ENCODE measurements at regions not wholly inside any gene's neighbourhood (a gene's known extent, or its start where the extent isn't known, plus 50 kb on each side); places are given as distances from the start of the nearest gene placed in this dataset.

- TF ChIP-seq, protein P1, sequence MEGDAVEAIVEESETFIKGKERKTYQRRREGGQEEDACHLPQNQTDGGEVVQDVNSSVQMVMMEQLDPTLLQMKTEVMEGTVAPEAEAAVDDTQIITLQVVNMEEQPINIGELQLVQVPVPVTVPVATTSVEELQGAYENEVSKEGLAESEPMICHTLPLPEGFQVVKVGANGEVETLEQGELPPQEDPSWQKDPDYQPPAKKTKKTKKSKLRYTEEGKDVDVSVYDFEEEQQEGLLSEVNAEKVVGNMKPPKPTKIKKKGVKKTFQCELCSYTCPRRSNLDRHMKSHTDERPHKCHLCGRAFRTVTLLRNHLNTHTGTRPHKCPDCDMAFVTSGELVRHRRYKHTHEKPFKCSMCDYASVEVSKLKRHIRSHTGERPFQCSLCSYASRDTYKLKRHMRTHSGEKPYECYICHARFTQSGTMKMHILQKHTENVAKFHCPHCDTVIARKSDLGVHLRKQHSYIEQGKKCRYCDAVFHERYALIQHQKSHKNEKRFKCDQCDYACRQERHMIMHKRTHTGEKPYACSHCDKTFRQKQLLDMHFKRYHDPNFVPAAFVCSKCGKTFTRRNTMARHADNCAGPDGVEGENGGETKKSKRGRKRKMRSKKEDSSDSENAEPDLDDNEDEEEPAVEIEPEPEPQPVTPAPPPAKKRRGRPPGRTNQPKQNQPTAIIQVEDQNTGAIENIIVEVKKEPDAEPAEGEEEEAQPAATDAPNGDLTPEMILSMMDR (IDR thresholded peaks at IDR 0.05; ENCODE audit: extremely low read depth in 1 of 2, insufficient read depth in 1 of 2, low read depth in 1 of 2, low read length in 2 of 2): no peak
- no peak for TF ChIP-seq MYC (IDR thresholded peaks at IDR 0.05; ENCODE audit: low read depth, low read length)
- no peak for TF ChIP-seq POLR2A (IDR thresholded peaks at IDR 0.05; ENCODE audit: low read depth, low read length)
- TF ChIP-seq EZH2 (IDR thresholded peaks at IDR 0.05; ENCODE audit: borderline replicate concordance, low read depth, low read length, severe bottlenecking): no peak
These were observed 73.3 kb upstream of the MTPN start for GRCh38 chr7:136050462-136050847.

Measured in endothelial cell of umbilical vein (primary cell).